Upper lobe of left lung (tissue), 6 donors: ENCODE measurements at regions not wholly inside any gene's neighbourhood (a gene's known extent, or its start where the extent isn't known, plus 50 kb on each side); places are given as distances from the start of the nearest gene placed in this dataset.
"Not testable (repeated sequence)": the region's sequence is repeated elsewhere in the genome, so short reads cannot be mapped to it uniquely, and the experiment has no call there.

Source experiments
- ATAC-seq, 2 donors: fragments of 200-7000 bp; cut with Tn5 transposase; one replicate each; pipeline ENCODE4 v1.9.1; 2022; ENCODE audit warnings: mild to moderate bottlenecking in 2 of 2, moderate library complexity in 2 of 2; ENCODE audit not compliant: low FRiP score in 2 of 2
- DNase-seq, 2 donors: peaks; one replicate each; pipeline ENCODE4 v3.0.0-alpha.2; 2019 to 2020
- H3K27ac ChIP-seq, 4 donors: fragments of 200-600 bp; sonication (generic); one replicate each; pipeline ENCODE4 v1.5.1; 2016 to 2019
- H3K27me3 ChIP-seq, 4 donors: fragments of 200-600 bp; sonication (generic); one replicate each; pipeline ENCODE4 v1.5.1; 2017 to 2019
- H3K36me3 ChIP-seq, 4 donors: fragments of 200-600 bp; sonication (generic); one replicate each; pipeline ENCODE4 v1.5.1; 2016 to 2019
- H3K4me1 ChIP-seq, 4 donors: fragments of 200-600 bp; sonication (generic); one replicate each; pipeline ENCODE4 v1.5.1; 2018 to 2019
- H3K4me3 ChIP-seq, 4 donors: fragments of 200-600 bp; sonication (generic); one replicate each; pipeline ENCODE4 v1.5.1; 2017 to 2019; ENCODE audit warnings: mild to moderate bottlenecking in 2 of 4, moderate library complexity in 1 of 4
- H3K9me3 ChIP-seq, 4 donors: fragments of 200-600 bp; sonication (generic); one replicate each; pipeline ENCODE4 v1.5.1; 2018 to 2019
- CTCF ChIP-seq, 6 experiments: fragments of 450-650 bp in 4 of 6; fragments of 200-600 bp in 2 of 6; sonication (generic) in 2 of 6; IDR thresholded peaks; one replicate each; pipeline ENCODE4 v1.5.1; 2016 to 2019; ENCODE audit warnings: antibody characterized with exemption in 6 of 6
- EP300 ChIP-seq, 4 donors: sonication (generic); formaldehyde crosslinking; IDR thresholded peaks; one replicate each; pipeline ENCODE4 v1.5.1; 2017; ENCODE audit warnings: antibody characterized with exemption in 4 of 4, control low read depth in 2 of 4
- POLR2A ChIP-seq, 4 donors: fragments of 450-650 bp; IDR thresholded peaks; one replicate each; pipeline ENCODE4 v1.5.1; 2016 to 2017; ENCODE audit warnings: antibody characterized with exemption in 4 of 4, mild to moderate bottlenecking in 2 of 4
- POLR2AphosphoS5 ChIP-seq, 2 donors: sonication (generic); formaldehyde crosslinking; IDR thresholded peaks; one replicate each; pipeline ENCODE4 v1.5.1; 2017; ENCODE audit warnings: antibody characterized with exemption in 2 of 2
- WGBS, 2 donors: methylation state at CpG; one replicate each; pipeline ENCODE4 v1.1.5; 2017 to 2018; 5-methylcytosine and 5-hydroxymethylcytosine counted together
- donor health status: DM: no; HTN: no; CAD: no; lungs with moderate emphysema.
- donor health status: DM: no; HTN: yes; CAD: no; lungs with severe emphysema.

GRCh38 chr21:9746831-9747606 lies 774.4 kb upstream of the TPTE start:
- not testable (repeated sequence) for ATAC-seq, H3K4me3 ChIP-seq, H3K27me3 ChIP-seq, H3K36me3 ChIP-seq, H3K27ac ChIP-seq, DNase-seq, H3K4me1 ChIP-seq
- peaks cover 0 to 19% (median 2%) of the 10 kb centered on the region in 4 donors for H3K9me3 ChIP-seq
- WGBS, 2 donors = 46 to 51% methylated on average over 8 of the region's 8 CpGs

- not testable (repeated sequence) for H3K4me1 ChIP-seq, H3K4me3 ChIP-seq, H3K27ac ChIP-seq, H3K36me3 ChIP-seq, ATAC-seq, H3K27me3 ChIP-seq
- peaks cover 0 to 19% (median 2%) of the 10 kb centered on the region in 4 donors for H3K9me3 ChIP-seq
- 56 to 57% methylated on average over 5 of the region's 5 CpGs for WGBS, 2 donors
- peak in 1 of 2 donors; percentile 45 for DNase-seq
These were observed 773.5 kb upstream of the TPTE start for GRCh38 chr21:9747870-9748269.

- WGBS, 2 donors = 59 to 68% methylated on average over 4 of the region's 4 CpGs
- not testable (repeated sequence) for H3K27me3 ChIP-seq, ATAC-seq, H3K4me3 ChIP-seq, H3K36me3 ChIP-seq, H3K4me1 ChIP-seq, H3K27ac ChIP-seq, DNase-seq
- peaks cover 0 to 18% (median 2%) of the 10 kb centered on the region in 4 donors for H3K9me3 ChIP-seq
These were observed 772.9 kb upstream of the TPTE start for GRCh38 chr21:9748451-9748850.

- DNase-seq, H3K4me3 ChIP-seq, H3K27ac ChIP-seq, H3K27me3 ChIP-seq, H3K4me1 ChIP-seq, ATAC-seq, H3K36me3 ChIP-seq: not testable (repeated sequence)
- peaks cover 0 to 11% (median 0%) of the 10 kb centered on the region in 4 donors for H3K9me3 ChIP-seq
- WGBS, 2 donors = 73 to 74% methylated on average over 7 of the region's 7 CpGs
These were observed 771.6 kb upstream of the TPTE start for GRCh38 chr21:9749741-9750230.

- H3K36me3 ChIP-seq = no peaks in the 10 kb centered on the region
- ATAC-seq (peak; percentile 1 to 8), DNase-seq (no peak)
- peaks cover 0 to 11% (median 0%) of the 10 kb centered on the region in 4 donors for H3K9me3 ChIP-seq
- H3K4me3 ChIP-seq = no peak overlapping the region
- H3K27ac ChIP-seq = no peak overlapping the region
- WGBS, 2 donors = 72 to 74% methylated on average over 13 of the region's 13 CpGs
- TF ChIP-seq POLR2A (IDR thresholded peaks at IDR 0.05) (no peak), EP300 (IDR thresholded peaks at IDR 0.05) (no peak), CTCF (IDR thresholded peaks at IDR 0.05) (no peak), POLR2AphosphoS5 (IDR thresholded peaks at IDR 0.05) (no peak)
- no peaks in the 10 kb centered on the region for H3K27me3 ChIP-seq
- H3K4me1 ChIP-seq = no peaks in the 10 kb centered on the region
These were observed 770.9 kb upstream of the TPTE start for GRCh38 chr21:9750341-9751086.

GRCh38 chr21:9751087-9751585 lies 770.2 kb upstream of the TPTE start:
- H3K4me3 ChIP-seq, H3K36me3 ChIP-seq, H3K27ac ChIP-seq, H3K4me1 ChIP-seq, DNase-seq, H3K27me3 ChIP-seq: not testable (repeated sequence)
- WGBS, 2 donors = 68 to 79% methylated on average over 6 of the region's 6 CpGs
- H3K9me3 ChIP-seq = peaks cover 0 to 11% (median 0%) of the 10 kb centered on the region in 4 donors
- peak; percentile 9 to 57 for ATAC-seq

- 76 to 78% methylated on average over 9 of the region's 9 CpGs for WGBS, 2 donors
- not testable (repeated sequence) for H3K36me3 ChIP-seq, H3K4me3 ChIP-seq, DNase-seq, H3K27ac ChIP-seq, ATAC-seq, H3K27me3 ChIP-seq, H3K4me1 ChIP-seq
- H3K9me3 ChIP-seq = peaks cover 0 to 11% (median 0%) of the 10 kb centered on the region in 4 donors
These were observed 769.4 kb upstream of the TPTE start for GRCh38 chr21:9752028-9752427.

GRCh38 chr21:9753441-9753840 lies 767.9 kb upstream of the TPTE start:
- not testable (repeated sequence) for H3K4me3 ChIP-seq, H3K27me3 ChIP-seq, H3K27ac ChIP-seq, DNase-seq, ATAC-seq, H3K4me1 ChIP-seq, H3K36me3 ChIP-seq
- H3K9me3 ChIP-seq = peaks cover 0 to 11% (median 0%) of the 10 kb centered on the region in 4 donors
- 70 to 73% methylated on average over 10 of the region's 10 CpGs for WGBS, 2 donors
